HG03565 (cell line): ENCODE measurements at regions not wholly inside any gene's neighbourhood (a gene's known extent, or its start where the extent isn't known, plus 50 kb on each side); places are given as distances from the start of the nearest gene placed in this dataset.
"Not testable (repeated sequence)": the region's sequence is repeated elsewhere in the genome, so short reads cannot be mapped to it uniquely, and the experiment has no call there.

ENCODE experiments used
- ATAC-seq: cut with Tn5 transposase; IDR thresholded peaks from one replicate; pipeline ENCODE4 v1.9.1; 2021; ENCODE audit warnings: mild to moderate bottlenecking, moderate library complexity; ENCODE audit not compliant: unreplicated experiment

DNA sequence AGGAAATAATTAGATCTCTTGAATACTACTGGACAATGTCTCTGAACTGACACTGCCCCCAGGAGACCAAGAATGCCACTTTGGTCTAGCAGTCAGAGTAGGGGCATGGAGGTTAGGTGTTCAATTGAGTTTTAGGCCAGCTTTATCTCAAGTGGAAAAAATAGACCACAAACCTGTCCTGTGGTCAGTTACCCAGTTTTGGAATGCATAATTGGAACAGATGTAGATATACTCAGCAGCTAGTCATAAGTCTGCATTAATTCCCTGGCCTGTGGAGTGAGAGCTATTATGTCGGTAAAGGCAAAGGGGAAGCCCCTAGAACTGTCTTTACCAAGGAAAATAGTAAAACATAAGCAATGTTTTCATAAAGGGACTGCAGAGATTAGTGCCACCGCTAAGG is 587.7 kb downstream of the GLUD2 start:
- ATAC-seq: no peak

DNA sequence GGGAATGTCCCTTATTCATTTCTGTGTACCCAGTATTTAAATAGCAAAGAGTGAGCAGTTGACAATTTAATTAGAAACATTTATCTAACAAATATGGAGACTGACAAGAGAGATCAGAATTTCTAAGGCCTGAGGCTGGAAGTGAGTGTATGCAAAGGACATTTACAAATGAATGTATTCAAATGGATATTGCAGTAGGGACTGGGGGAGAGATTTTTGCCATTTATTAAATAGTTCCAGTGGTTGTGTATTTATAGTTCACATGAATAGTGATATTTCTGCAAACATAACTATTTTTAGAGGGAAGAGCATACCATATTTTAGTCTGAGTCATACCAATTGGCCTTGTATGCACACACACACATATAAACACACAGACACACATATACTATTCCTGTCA is 592.4 kb downstream of the GLUD2 start:
- ATAC-seq: no peak

DNA sequence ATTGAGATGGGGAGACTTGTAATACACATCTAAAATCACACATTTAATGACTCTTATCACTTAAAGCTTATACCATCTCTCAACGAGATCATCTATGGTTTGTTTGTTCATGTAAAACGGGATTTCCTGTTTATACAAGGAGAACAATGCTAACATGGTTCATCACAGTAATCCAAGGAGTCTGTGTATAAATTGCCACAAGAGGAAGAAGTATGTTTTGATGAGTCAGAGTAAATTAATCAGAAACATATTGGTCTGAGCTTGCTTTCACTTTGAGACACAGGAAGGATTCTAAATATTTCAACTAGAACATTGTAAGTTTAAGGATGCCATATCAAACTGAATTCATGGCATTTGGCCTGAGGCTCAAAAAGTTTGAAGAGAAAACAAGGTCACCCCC is 594.1 kb downstream of the GLUD2 start:
- ATAC-seq: no peak

DNA sequence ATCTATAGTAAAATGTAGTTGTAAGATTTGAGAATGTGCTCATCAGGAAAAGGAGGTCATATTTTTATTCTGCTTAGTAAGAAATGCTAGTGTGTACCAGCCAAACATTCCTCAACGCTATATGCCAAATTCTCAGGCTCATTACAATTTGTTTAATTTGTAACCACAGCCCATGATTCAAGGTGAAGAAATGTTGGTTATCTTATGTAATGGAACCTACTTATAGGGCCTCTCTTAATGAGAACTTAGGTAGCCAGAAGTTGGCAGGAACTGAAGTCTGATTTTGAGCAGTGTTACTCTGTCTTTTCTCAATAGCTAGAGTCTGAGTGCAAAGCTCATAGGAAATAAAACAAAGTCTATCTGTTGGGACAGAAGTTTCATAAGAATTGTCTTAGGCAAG is 595.0 kb downstream of the GLUD2 start:
- no peak for ATAC-seq

DNA sequence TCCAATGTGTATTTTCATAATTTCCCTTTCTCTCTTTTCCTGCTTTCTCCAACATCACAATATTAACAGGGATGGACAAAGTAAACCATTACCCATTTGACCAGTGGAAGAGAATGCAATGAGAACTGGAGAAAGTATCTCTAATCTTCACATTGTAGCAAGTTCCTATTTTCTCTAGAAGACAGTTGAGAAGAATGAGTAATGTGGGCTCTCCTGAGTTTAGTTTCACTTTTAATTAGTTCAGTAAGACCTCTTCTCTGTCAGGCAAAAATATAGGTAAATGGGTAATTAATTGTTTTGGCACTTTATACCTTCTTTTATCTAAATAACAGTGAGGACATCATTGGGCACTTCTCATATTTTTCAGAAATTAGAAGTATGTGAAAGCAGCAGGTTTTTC is 602.0 kb downstream of the GLUD2 start:
- no peak for ATAC-seq

DNA sequence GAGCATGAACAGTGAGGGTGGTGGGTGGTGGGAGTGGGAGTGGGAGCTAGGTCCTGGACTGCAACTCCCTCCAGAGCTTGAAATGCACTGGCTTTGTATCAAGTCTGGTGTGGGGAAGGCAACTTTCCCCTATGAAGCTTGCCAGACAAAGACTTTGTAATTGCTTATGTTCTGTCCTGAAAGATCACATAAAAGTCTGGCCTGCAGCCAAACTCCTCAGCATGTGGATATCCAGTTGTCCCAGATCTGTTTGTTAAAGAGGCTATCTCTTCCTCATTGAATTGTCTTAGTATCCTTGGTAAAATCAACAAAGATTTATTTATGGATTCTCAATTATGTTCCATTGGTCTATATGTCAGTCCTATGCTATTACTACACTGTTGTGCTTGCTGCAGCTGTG is 607.9 kb downstream of the GLUD2 start:
- ATAC-seq: no peak

DNA sequence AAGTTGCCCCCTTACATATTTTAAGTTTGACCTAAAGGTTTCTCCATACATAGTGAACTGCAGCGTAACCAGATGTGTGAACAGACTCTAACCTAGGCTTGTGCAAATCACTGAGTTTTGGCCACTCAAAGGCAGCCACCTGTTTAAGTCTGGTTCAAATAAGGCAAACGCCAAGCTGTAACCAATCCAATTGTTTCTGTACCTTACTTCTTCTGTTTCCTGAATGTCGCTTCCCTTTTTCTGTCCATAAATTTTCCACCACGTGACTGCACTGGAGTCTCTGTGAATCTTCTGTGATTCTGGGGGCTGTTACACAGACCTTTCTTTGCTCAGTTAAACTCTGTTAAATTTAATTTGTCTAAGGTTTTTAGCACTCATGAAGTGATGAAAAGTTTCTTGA is 618.8 kb downstream of the GLUD2 start:
- no peak for ATAC-seq

DNA sequence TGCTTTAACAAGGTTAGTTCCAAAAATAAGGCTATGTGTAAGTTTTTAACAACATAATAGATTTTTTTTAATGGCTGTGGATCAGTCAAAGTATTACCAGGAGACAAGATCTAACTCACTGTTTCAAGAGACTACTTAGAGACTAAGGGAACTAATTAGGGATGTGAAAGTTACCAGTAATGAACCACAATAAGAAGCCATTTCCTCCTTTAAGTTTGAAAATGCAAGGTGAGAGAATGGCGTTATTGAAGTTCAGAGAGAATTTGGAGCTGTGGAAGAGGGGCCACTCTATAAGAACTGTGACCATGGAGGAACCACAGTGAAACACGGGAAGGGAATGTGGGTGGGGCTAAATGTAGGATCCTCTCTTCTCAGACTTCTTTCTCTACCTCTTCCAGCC is 624.2 kb downstream of the GLUD2 start:
- ATAC-seq: no peak

DNA sequence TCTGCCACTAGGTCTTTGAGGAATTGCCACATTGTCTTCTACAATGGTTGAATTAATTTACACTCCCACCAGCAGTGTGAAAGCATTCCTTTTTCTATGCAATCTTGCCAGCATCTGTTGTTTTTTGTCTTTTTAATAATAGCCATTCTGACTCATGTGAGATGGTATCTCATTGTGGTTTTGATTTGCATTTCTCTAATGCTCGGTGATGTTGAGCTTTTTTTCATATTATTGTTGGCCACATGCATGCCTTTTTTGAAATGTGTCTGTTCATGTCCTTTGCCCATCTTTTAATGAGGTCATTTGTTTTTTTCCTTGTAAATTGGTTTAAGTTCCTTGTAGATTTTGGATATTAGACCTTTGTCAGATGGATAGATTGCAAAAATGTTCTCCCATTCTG is 661.8 kb downstream of the GLUD2 start:
- ATAC-seq: not testable (repeated sequence)

DNA sequence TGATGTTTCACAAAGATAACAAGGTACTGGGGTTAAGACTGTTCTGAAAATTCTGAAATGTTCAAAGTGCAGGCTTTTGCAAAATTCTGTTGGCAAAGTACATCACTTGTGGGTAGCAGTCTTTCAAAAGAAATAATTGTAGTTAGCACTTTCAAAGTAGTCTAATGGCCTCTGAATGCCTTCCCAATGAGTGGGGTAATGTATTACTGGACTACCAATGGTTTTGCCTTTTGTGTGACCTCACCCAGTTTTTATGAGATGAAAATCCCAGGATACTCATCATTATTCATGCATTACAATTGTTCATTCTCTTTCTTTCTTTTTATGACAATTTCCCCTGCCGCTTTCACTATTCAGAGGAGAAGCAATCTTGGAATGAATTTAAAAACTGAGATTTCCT is 686.1 kb downstream of the GLUD2 start:
- no peak for ATAC-seq

DNA sequence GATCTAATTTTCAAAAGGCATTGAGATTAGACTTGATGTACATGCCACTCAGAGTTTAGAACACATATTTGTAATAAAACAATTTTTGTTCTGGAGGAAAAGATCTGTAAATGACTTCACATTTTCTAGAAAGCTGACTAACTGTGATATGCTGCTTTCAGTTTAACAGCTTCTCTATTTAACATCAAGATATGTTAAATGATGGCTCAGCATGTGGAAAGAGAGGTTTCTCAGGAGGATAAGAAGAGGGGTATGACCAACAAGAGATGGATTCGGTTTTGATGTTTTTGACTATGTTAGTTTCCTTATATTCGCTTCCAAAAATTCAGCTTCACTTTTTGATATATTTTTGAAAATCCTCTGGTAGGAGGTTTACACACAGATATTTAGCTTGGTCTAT is 698.7 kb downstream of the GLUD2 start:
- ATAC-seq: no peak

DNA sequence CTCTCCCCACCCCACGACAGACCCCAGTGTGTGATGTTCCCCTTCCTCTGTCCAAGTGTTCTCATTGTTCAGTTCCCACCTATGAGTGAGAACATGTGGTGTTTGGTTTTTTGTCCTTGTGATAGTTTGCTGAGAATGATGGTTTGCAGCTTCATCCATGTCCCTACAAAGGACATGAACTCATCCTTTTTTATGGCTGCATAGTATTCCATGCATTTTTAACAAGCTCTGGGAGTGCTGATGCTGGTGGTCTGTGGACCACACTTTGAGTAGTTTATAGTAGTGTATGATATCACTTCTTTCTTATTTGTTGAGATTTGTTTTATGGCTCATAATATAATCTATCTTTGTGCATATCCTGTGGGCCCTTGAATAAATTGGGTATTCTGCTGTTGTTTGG is 706.2 kb downstream of the GLUD2 start:
- ATAC-seq: not testable (repeated sequence)

DNA sequence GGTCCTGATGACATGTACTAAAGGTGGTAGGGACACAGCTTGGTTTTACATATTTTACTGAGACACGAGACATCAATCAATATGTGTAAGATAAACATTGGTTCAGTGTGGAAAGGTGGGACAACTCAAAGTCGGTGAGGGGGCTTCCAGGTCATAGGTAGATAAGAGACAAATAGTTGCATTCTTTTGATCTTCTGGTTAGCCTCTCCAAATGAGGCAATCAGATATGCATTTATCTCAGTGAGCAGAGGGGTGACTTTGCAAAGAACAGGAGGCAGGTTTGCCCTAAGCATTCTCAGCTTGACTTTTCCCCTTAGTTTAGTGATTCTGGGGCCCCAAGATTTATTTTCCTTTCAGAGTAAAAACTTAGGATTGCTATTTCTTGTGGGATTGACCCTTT is 706.9 kb downstream of the GLUD2 start:
- ATAC-seq: no peak

DNA sequence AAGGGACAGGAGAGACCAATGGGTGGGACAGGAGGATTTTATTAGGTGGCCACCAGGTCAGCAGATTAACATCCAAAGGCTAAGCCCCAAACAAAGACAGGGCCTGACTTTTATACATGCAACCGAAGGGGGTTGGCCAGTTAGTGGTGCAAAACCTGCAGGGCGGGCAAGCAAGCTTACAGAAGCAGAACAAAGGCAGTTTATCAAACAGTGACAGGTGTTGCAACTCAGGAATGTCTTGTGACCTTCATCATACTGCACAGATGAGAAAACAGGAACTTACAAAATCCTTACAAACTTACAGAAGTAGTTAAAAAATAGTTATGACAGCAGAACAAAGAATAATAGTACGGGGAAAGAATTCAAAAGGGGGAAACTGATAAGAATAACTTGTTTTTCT is 708.1 kb downstream of the GLUD2 start:
- no peak for ATAC-seq

DNA sequence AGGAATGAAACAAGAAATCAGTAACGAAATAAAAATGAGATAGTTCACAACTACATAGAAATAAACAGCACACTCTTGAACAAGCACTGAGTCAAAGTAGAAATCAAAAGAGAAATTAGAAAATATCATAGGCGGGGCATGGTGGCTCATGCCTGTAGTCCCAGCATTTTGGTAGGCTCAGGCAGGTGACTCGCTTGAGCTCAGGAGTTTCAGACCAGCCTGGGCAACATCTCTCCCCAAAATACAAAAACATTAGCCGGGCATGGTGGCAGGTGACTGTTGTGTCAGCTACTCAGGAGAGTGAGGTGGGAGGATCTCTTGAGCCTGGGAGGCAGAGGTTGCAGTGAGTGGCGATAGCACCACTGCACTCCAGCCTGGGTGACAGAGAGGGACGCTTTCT is 714.4 kb downstream of the GLUD2 start:
- ATAC-seq: no peak

DNA sequence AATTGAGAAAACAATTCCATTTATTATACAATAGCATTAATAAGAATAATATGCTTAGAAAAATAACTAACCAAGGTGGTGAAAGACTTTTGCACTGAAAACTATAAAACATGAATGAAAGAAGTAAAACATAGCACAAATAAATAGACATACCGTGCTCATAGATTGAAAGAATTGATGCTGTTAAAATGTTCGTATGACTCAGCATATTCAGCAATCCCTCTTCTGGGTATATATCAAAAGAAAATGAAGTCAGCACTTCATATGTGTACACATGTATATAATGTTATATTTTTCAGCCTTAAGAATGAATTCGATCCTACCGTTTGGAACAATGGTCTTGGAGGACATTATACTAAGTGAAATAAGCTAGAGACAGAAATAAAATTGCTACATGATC is 716.3 kb downstream of the GLUD2 start:
- no peak for ATAC-seq

DNA sequence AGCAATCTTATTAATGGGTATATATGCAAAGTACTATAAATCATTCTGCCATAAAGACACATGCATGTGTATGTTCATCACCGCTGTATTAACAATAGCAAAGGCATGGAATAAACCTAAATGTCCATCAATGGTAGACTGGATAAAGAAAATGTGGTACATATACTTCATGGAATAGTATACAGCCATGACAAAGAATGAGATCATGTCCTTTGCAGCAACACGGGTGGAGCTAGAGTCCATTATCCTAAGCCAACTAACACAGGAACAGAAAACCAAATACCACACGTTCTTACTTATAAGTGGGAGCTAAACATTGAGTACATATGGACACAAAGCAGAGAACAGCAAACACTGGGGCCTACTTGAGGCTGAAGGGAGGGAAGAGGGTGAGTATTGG is 720.8 kb downstream of the GLUD2 start:
- not testable (repeated sequence) for ATAC-seq

DNA sequence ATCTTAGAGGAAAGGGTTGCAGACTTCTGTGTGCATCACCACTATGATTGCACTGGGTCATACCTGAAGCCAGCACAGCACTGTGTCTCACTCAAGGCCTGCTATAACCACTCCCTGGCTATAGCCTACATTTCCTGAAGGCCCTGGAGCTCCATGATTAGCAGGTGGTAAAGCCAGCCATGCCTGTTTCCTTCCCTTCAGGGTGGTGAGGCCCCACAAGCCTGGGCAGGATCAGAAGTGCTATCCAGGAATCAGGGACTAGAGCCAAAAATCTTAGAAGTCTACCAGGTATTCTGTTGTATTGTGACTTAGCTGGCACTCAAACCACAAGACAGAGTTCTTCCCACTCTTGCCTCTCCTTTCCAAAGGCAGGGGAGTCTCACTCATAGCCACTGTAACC is 734.6 kb downstream of the GLUD2 start:
- no peak for ATAC-seq

DNA sequence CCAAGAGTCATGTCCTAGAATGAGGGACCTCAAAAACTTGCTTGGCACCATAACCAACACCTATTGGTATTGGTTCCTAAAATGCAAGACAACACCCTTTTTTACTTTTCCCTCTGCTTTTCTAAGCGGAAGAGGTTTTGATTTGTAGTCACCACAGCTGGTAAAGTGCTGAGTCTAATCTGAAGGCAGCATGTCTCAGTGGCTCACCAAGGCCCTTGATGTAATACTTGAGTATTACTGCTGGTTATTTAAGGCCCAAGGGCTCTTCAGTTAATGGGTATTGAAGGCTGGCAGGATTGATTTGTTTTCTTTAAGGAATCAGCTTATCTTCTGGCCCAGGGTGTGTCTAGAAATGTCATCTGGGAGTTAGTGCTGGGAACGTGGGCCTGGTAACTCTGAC is 735.1 kb downstream of the GLUD2 start:
- no peak for ATAC-seq

DNA sequence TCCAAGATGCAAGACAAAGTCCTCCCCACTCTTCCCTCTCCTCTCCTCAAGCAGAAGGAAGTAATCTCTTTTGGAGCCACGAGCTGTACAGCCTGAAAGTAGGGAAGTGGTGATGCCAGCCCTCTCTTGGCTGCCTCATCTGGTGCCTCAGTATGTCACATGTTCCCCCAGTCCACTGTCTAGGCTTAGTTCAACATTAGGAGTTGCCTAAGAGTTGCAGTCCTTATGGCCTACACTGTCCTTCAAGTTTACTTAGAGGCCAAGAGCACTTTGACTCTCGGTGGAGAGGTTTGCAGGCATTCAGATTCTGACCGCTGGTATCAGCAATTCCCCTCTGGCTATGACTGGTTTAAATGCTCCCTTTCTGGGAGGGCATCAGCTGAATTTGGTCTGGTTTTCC is 735.6 kb downstream of the GLUD2 start:
- no peak for ATAC-seq

DNA sequence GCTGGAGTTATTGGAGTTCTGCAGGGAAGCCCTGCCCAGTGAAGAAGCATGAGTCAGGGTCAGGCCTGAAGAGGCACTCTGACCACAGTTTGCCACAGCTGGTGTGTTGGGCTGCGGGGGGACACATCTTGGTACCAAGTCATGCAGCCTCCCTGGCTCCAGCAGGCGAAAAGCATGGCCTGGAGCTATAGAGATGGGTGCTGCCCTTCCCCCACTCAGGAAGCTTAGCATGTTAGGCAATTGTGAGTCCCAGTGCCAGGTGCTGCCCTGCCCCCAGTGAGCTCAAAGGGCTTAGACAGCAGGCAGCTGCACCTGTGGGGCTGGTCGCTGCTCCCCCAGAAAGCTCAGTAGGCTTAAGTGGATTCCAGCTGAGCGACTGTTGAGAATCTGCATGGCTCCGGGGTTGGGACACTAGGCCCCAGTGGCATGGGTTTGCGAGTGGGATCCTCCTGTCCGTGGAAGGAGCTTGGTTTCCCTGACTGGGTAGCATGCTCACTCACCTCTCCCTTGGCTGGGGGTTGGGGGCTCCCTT is 755.5 kb downstream of the GLUD2 start:
- ATAC-seq: no peak

DNA sequence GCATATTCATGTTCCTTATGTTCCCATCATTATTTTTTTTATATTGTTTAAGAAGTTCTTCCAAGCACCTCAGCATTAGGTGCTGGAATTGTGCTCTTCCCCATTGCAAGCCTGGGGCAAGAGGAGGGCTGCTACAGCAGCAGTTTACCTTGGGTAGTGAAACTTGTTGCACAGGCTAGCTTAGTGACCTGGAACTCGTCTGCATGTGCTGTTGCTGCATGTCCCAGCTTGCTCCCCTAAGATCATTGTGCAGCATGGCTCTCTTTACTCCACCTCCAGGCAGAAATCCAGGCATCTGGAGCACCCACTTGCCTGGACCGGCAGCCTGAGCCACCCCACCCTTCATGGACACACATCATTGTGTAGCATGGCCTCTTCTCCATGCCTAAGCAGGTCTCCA is 776.0 kb downstream of the GLUD2 start:
- ATAC-seq: no peak

DNA sequence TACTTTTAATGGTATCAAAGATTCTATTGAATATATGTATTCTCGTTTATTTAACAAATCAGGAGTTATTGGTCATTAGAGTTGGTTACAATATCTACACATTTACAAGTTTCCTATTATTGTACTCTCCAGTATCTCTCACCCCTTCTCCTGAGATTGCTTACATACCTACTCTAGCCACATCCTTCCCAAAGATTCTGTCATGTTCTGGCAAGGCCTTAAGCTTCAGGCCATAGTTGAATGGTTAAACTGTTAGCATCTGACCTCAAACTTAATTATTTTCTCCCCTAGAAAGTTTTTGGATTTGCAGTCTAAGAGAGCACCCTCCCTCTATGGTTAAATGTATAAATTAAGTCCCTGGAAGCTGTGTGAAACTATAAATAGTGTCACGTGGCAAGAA is 784.2 kb downstream of the GLUD2 start:
- ATAC-seq: no peak

DNA sequence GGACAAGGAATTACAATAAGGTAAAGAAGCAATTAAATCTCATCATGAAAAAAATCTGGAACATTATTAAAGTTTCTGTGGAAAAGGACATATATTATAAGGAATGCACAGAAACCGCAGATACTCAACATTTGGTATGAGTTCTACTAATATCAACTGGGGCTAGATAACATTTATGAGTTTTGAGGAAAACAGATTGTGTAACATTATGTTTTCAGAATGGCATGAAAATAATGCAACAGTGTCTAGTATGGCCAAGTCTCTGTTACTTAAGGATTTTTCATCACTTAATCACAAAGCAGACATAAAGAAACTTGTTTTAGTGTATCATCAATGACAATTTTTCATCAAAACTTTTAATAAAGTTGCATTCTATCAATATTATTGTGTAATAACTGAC is 785.0 kb downstream of the GLUD2 start:
- no peak for ATAC-seq
